Retinal pigment epithelial cell (primary cell): ENCODE measurements at regions not wholly inside any gene's neighbourhood (a gene's known extent, or its start where the extent isn't known, plus 50 kb on each side); places are given as distances from the start of the nearest gene placed in this dataset.

Experiments used
- DNase-seq: peaks from one replicate; pipeline ENCODE4 v3.0.0-alpha.2; 2010; ENCODE audit warnings: low read depth
- H3K4me3 ChIP-seq: 2 replicates; pipeline ENCODE4 v1.5.1; 2011; ENCODE audit warnings: mild to moderate bottlenecking, low read length, control low read depth, moderate library complexity
- CTCF ChIP-seq: conservative IDR thresholded peaks from 2 replicates; pipeline ENCODE4 v1.5.1; 2011; ENCODE audit warnings: low read depth, low read length, control low read depth, inconsistent platforms

DNA sequence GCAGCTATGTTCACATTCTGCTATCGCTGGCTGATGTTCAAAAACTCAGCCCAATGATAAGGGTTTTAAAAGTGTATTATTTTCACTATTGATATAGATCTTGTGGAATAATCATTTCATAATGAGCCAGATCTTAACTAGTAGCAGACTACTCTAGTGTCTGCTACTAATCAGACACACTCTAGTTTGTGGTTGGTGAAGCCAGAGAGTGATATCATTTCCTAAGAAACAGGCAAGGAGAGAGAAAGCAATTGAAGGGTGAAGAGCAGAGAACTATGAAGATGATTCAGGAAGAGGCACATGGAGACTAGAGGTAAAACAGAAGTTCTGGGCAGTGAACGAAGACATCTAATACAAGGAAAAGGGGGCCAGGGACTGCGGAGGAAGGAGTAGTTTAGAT lies 58.2 kb upstream of the BET1 start:
- no peak for TF ChIP-seq CTCF
- H3K4me3 ChIP-seq: no peak overlapping the region
- no peak for DNase-seq

DNA sequence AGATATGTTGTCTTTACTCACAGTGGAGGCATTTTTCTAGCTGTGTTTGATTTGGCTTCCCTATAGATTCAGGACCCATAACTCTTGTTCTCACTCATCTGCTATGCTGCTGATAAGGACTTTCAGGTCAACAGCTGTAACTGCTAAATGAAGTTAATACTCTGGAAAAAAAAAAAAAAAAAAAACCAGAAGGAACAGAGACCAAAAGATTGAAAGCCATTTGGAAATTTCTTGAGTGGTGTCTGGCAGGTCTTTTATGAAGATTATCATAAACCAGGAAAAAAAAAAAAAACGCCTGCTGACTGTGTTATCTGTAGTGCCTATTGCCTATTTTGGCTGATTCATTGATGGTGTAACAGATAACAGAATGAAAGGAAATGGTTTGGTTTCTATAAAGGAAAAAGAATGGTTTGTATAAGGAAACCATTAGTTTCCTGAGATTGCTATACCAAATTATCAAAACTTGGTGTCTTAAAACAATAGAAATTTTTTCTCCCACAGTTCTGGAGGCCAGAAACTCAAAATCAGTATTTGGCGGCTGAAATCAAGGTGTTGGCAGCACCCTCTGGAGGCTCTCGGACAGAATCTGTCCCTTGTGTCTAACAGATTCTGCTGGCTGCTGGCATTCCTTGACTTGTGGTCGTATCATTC lies 60.5 kb upstream of the BET1 start:
- no peak for TF ChIP-seq CTCF
- DNase-seq: no peak
- no peak overlapping the region for H3K4me3 ChIP-seq

GRCh38 chr7:94067047-94067446 lies 62.9 kb upstream of the BET1 start:
- DNase-seq: no peak
- H3K4me3 ChIP-seq: no peak overlapping the region
- no peak for TF ChIP-seq CTCF

GRCh38 chr7:94067506-94067905 lies 63.4 kb upstream of the BET1 start:
- TF ChIP-seq CTCF: no peak
- DNase-seq: no peak
- no peak overlapping the region for H3K4me3 ChIP-seq

DNA sequence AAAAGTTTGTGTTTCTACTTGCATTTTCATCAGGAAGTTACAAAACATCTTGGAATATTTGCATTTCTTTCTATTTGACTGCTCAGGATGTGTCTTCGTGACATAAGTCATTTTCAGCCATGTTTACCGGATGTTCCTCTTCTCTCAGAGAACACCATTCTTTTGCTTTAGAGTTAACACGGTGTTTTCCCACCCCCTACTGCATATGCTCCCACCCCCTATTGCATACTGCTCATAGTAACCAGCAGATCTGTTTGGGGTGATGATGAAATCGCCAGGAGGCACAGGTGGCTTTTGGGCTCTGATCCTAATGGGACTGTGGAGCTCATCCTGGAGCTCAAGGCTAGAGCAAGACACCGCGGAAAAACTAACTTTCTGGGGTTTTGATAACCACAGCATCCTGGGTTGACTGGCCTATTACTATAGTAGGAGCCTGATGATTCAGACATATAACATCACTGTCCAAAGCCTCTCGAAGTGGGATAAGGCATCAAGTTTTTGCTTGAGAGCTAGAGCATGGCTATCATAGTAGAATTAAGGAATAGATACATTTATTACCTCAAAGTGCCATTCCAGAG lies 65.1 kb upstream of the BET1 start:
- no peak for TF ChIP-seq CTCF
- no peak overlapping the region for H3K4me3 ChIP-seq
- DNase-seq: no peak

- no peak overlapping the region for H3K4me3 ChIP-seq
- no peak for TF ChIP-seq CTCF
- no peak for DNase-seq
Measured at GRCh38 chr7:94080551-94080950, 76.4 kb upstream of the BET1 start.

DNA sequence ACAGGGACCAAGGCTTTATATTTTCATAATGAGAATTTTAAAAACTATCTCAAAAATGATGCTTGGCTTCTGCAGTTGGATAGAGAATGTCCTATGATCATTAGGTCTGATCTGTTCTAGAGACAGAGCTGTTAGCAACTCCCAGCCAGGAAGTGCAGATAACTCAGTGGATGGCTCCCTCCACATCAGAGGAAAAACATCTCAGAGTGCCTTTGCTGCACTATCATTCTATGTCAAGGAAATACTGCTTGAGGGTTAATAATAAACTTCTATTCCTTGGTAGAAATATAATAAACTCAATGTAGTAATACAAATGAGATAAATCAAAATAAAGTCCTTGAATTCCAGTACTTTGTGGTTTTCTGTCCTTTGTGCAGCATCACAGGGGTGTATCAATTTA lies 78.0 kb upstream of the BET1 start:
- TF ChIP-seq CTCF: no peak
- DNase-seq: no peak
- no peak overlapping the region for H3K4me3 ChIP-seq
